ENCODE measurements at regions not wholly inside any gene's neighbourhood (a gene's known extent, or its start where the extent isn't known, plus 50 kb on each side); places are given as distances from the start of the nearest gene placed in this dataset.

DNA sequence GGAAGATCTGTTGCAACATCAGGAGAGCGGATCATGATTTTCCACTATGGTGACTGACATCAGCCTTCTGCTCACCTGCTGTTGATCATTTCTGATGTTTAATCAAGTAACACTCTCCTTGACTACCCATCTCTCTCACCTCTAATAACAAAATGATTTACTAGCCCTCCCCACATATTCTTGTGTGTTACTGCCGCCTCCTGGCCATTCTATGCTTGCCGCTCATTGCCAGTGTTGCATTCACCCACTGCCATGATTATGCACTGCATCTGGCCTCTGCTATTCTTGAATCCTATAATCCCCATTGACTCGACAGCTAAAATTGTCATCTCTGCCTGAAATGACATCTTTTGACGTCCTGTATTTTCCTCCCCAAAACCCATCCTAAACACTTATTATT lies 113.8 kb downstream of the RERGL start:
- Histone ChIP-seq H3K4me2 (no peak overlapping the region), H2AFZ (ENCODE audit: low read depth) (no peak overlapping the region), H3K36me3 (ENCODE audit: insufficient read depth) (no peaks in the 10 kb centered on the region), H3K4me1 (ENCODE audit: low read depth, poor library complexity, severe bottlenecking) (no peaks in the 10 kb centered on the region), H3K27ac (no peak overlapping the region), H3K9ac (no peak overlapping the region), H4K20me1 (ENCODE audit: insufficient read depth) (no peaks in the 10 kb centered on the region), H3K79me2 (ENCODE audit: insufficient read depth, low read depth) (no peaks in the 10 kb centered on the region), H3K4me3 (IDR thresholded peaks at IDR 0.05; ENCODE audit: insufficient read depth, low read depth, low read length) (no peak overlapping the region), H3K27me3 (ENCODE audit: insufficient read depth, low read depth) (no peaks in the 10 kb centered on the region)
- TF ChIP-seq CTCF (conservative IDR thresholded peaks at IDR 0.05; ENCODE audit: low read depth, low read length), result no peak

GRCh38 chr12:17975763-17976162 lies 114.2 kb downstream of the RERGL start:
- no peak overlapping the region for H3K27ac ChIP-seq
- no peaks in the 10 kb centered on the region for H4K20me1 ChIP-seq (ENCODE audit: insufficient read depth)
- no peaks in the 10 kb centered on the region for H3K36me3 ChIP-seq (ENCODE audit: insufficient read depth)
- H3K4me2 ChIP-seq, result no peak overlapping the region
- no peak overlapping the region for H3K4me3 ChIP-seq (IDR thresholded peaks at IDR 0.05; ENCODE audit: insufficient read depth, low read depth, low read length)
- H3K4me1 ChIP-seq (ENCODE audit: low read depth, poor library complexity, severe bottlenecking), result no peaks in the 10 kb centered on the region
- no peaks in the 10 kb centered on the region for H3K27me3 ChIP-seq (ENCODE audit: insufficient read depth, low read depth)
- TF ChIP-seq CTCF (conservative IDR thresholded peaks at IDR 0.05; ENCODE audit: low read depth, low read length), result no peak
- H3K79me2 ChIP-seq (ENCODE audit: insufficient read depth, low read depth), result no peaks in the 10 kb centered on the region
- no peak overlapping the region for H3K9ac ChIP-seq
- H2AFZ ChIP-seq (ENCODE audit: low read depth), result no peak overlapping the region

GRCh38 chr12:17975239-17975638 lies 114.8 kb downstream of the RERGL start:
- Histone ChIP-seq H3K9ac (no peak overlapping the region), H3K27ac (no peak overlapping the region), H3K4me1 (ENCODE audit: low read depth, poor library complexity, severe bottlenecking) (no peaks in the 10 kb centered on the region), H3K79me2 (ENCODE audit: insufficient read depth, low read depth) (no peaks in the 10 kb centered on the region), H3K4me3 (IDR thresholded peaks at IDR 0.05; ENCODE audit: insufficient read depth, low read depth, low read length) (no peak overlapping the region), H2AFZ (ENCODE audit: low read depth) (no peak overlapping the region), H4K20me1 (ENCODE audit: insufficient read depth) (no peaks in the 10 kb centered on the region), H3K4me2 (no peak overlapping the region), H3K36me3 (ENCODE audit: insufficient read depth) (no peaks in the 10 kb centered on the region), H3K27me3 (ENCODE audit: insufficient read depth, low read depth) (no peaks in the 10 kb centered on the region)
- TF ChIP-seq CTCF (conservative IDR thresholded peaks at IDR 0.05; ENCODE audit: low read depth, low read length), result no peak

DNA sequence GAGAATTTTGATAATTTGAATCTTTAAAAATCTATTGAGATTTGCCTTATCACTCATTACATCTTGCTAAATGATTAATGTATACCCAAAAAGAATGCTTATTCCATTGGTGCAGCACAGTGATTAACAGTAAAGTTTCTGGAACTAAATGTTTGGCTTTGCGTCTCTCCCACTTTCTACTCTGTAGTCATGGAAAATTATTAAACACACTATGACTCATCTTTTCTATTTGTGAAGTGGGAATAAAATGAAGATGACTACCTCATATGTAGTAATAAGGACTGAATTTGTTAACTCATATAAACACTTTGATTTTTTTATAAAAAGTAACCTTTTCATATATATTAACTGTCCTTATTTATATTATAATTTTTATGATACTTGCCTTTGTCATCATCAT lies 118.1 kb downstream of the RERGL start:
- H2AFZ ChIP-seq (ENCODE audit: low read depth), result no peak overlapping the region
- no peaks in the 10 kb centered on the region for H3K27me3 ChIP-seq (ENCODE audit: insufficient read depth, low read depth)
- no peak for TF ChIP-seq CTCF (conservative IDR thresholded peaks at IDR 0.05; ENCODE audit: low read depth, low read length)
- H3K4me3 ChIP-seq (IDR thresholded peaks at IDR 0.05; ENCODE audit: insufficient read depth, low read depth, low read length), result no peak overlapping the region
- H3K36me3 ChIP-seq (ENCODE audit: insufficient read depth), result no peaks in the 10 kb centered on the region
- H3K4me2 ChIP-seq, result no peak overlapping the region
- H3K79me2 ChIP-seq (ENCODE audit: insufficient read depth, low read depth), result no peaks in the 10 kb centered on the region
- H3K9ac ChIP-seq, result no peak overlapping the region
- H3K27ac ChIP-seq, result no peak overlapping the region
- no peaks in the 10 kb centered on the region for H3K4me1 ChIP-seq (ENCODE audit: low read depth, poor library complexity, severe bottlenecking)
- no peaks in the 10 kb centered on the region for H4K20me1 ChIP-seq (ENCODE audit: insufficient read depth)

GRCh38 chr12:17954788-17955187 lies 135.2 kb downstream of the RERGL start:
- H3K27me3 ChIP-seq (ENCODE audit: insufficient read depth, low read depth), result no peaks in the 10 kb centered on the region
- H3K27ac ChIP-seq, result no peak overlapping the region
- H3K9ac ChIP-seq, result no peak overlapping the region
- TF ChIP-seq CTCF (conservative IDR thresholded peaks at IDR 0.05; ENCODE audit: low read depth, low read length), result no peak
- H3K79me2 ChIP-seq (ENCODE audit: insufficient read depth, low read depth), result no peaks in the 10 kb centered on the region
- H3K4me3 ChIP-seq (IDR thresholded peaks at IDR 0.05; ENCODE audit: insufficient read depth, low read depth, low read length), result no peak overlapping the region
- H3K4me2 ChIP-seq, result no peak overlapping the region
- H4K20me1 ChIP-seq (ENCODE audit: insufficient read depth), result no peaks in the 10 kb centered on the region
- H2AFZ ChIP-seq (ENCODE audit: low read depth), result no peak overlapping the region
- no peaks in the 10 kb centered on the region for H3K36me3 ChIP-seq (ENCODE audit: insufficient read depth)
- H3K4me1 ChIP-seq (ENCODE audit: low read depth, poor library complexity, severe bottlenecking), result no peaks in the 10 kb centered on the region

Measured in KMS-11 (cell line).